ENCODE measurements at regions not wholly inside any gene's neighbourhood (a gene's known extent, or its start where the extent isn't known, plus 50 kb on each side); places are given as distances from the start of the nearest gene placed in this dataset.
"Not testable (repeated sequence)": the region's sequence is repeated elsewhere in the genome, so short reads cannot be mapped to it uniquely, and the experiment has no call there.

DNA sequence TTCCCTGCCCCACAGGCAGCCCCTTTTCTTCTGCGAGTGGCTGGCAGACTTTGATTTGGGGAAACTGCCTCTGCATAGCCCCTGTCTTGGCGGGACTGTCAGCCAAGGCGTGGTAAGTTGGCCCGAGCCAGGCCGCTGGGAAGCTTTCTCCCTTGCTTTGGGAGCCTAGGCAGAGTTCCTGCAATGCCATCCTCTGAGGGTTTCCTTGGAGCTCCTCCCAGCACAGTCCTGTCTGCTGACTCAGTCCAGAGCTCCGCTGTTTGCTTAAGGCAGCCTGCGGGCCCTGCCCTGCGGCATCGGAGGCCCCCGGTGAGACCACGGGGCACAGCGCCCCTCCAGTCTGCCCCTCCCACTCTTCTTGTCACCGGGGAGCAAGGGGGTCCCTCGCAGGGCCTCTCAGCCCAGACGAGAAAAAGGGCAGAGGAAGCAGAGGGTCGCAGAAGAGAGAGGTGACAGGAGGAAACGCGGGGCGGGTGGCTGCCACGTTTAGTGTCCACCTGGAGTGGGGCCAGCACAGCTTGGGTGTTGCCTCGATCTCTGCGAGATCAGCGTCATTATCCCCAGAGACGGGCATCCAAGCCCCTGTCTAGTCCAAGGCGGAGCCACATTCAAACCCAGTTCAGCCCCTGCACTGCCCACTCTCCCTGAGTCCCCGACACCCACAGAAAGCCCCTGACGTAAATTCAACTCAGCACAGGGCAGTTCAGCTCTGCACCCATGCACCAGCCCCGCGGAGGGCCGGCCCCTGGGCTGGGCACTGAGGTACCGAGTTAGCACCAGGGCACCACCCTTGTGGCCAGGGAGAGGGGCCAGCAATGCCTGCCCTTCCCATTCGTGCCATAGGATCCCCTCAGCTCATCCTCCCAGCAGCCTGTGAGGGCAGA is 59.0 kb upstream of the CHST15 start:
- no peak overlapping the region for H3K4me3 ChIP-seq (ENCODE audit: low read length)
- TF ChIP-seq CTCF (conservative IDR thresholded peaks at IDR 0.05; ENCODE audit: low read depth, low read length) = no peak
- no peak for DNase-seq (ENCODE audit: low read depth)

- no peak for TF ChIP-seq CTCF (conservative IDR thresholded peaks at IDR 0.05; ENCODE audit: low read depth, low read length)
- no peak overlapping the region for H3K4me3 ChIP-seq (ENCODE audit: low read length)
- DNase-seq (ENCODE audit: low read depth) = no peak
Measured at GRCh38 chr10:124151466-124152095, 58.2 kb upstream of the CHST15 start.

GRCh38 chr10:124150807-124151417 is 57.5 kb upstream of the CHST15 start:
- TF ChIP-seq CTCF (conservative IDR thresholded peaks at IDR 0.05; ENCODE audit: low read depth, low read length) = no peak
- no peak for DNase-seq (ENCODE audit: low read depth)
- H3K4me3 ChIP-seq (ENCODE audit: low read length) = no peak overlapping the region

DNA sequence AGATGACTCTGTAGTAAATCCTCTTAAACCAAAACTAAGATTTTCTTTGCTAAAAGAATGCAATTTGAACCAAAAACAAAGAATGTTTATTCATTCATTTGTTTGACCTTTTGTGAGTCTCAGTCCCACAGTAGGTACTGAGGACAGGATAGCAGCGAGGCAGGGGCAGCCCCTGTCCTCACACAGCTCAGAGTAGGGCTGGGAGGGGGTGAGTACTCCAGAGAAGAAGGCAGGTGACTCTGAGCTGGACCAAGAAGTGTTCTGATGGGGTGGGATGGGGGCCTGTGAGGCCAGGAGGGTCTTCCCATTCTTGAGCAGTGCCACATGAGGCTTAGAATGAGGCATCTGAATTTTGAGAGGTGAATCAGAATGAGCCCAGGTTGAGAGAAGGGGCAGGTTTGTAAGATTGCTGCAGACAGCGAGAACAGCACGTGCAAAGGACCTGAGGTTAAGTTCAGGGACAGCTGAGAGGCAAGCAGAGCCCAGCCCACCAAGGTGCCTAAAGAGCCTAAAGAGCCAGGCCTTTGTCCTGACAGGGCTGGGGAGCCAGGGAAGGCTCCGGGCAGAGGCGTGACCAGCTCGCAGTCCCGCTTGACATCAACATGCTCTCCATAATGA is 56.9 kb upstream of the CHST15 start:
- H3K4me3 ChIP-seq (ENCODE audit: low read length) = no peak overlapping the region
- no peak for TF ChIP-seq CTCF (conservative IDR thresholded peaks at IDR 0.05; ENCODE audit: low read depth, low read length)
- no peak for DNase-seq (ENCODE audit: low read depth)

GRCh38 chr10:124149189-124150042 is 56.0 kb upstream of the CHST15 start:
- peak overlapping the region; percentile 3 for H3K4me3 ChIP-seq (ENCODE audit: low read length)
- no peak for TF ChIP-seq CTCF (conservative IDR thresholded peaks at IDR 0.05; ENCODE audit: low read depth, low read length)
- no peak for DNase-seq (ENCODE audit: low read depth)

DNA sequence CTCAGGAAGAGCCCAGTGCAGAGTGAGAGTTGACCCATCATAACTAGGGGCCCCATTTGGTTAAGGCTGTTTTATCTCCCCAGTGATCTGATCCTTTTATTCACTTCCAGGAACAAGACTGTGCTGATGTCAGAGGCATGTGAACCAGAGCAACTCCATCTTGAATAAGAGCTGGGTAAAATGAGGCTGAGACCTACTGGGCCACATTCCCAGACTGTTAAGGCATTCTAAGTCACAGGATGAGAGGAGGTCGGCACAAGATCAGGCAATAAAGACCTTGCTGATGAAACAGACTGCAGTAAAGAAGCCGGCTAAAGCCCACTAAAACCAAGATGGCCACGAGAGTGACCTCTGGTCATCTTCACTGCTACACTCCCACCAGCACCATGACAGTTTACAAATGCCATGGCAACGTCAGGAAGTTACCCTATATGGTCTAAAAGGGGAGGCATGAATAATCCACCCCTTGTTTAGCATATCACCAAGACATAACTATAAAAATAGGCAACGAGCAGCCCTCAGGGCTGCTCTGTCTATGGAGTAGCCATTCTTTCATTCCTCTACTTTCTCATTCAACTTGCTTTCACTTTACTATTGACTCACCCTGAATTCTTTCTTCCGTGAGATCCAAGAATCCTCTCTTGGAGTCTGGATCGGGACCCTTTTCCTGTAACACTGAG is 55.3 kb upstream of the CHST15 start:
- not testable (repeated sequence) for DNase-seq (ENCODE audit: low read depth)
- peak overlapping the region; percentile 3 for H3K4me3 ChIP-seq (ENCODE audit: low read length)

Data from retinal pigment epithelial cell (primary cell).